ENCODE measurements at regions not wholly inside any gene's neighbourhood (a gene's known extent, or its start where the extent isn't known, plus 50 kb on each side); places are given as distances from the start of the nearest gene placed in this dataset.

- Histone ChIP-seq H3K4me2 (ENCODE audit: low read length) (no peak overlapping the region), H3K27ac (no peak overlapping the region), H3K9me3 (ENCODE audit: control insufficient read depth, low read length) (no peaks in the 10 kb centered on the region), H3K36me3 (ENCODE audit: control insufficient read depth, insufficient read depth, low read length) (no peaks in the 10 kb centered on the region), H2AFZ (no peak overlapping the region), H3K4me3 (ENCODE audit: low read depth, low read length) (no peak overlapping the region), H3K27me3 (ENCODE audit: control insufficient read depth, insufficient read depth, low read length) (no peaks in the 10 kb centered on the region), H3K4me1 (no peaks in the 10 kb centered on the region), H3K9ac (no peak overlapping the region), H3K79me2 (no peaks in the 10 kb centered on the region)
- TF ChIP-seq CTCF (IDR thresholded peaks at IDR 0.05) = no peak
Measured at GRCh38 chr5:145591578-145591977, 243.6 kb downstream of the PRELID2 start.

GRCh38 chr5:145589063-145589462, 246.1 kb downstream of the PRELID2 start:
- Histone ChIP-seq H2AFZ (no peak overlapping the region), H3K79me2 (no peaks in the 10 kb centered on the region), H3K4me1 (no peaks in the 10 kb centered on the region), H3K9ac (no peak overlapping the region), H3K27me3 (ENCODE audit: control insufficient read depth, insufficient read depth, low read length) (no peaks in the 10 kb centered on the region), H3K4me2 (ENCODE audit: low read length) (no peak overlapping the region), H3K27ac (no peak overlapping the region), H3K9me3 (ENCODE audit: control insufficient read depth, low read length) (no peaks in the 10 kb centered on the region), H3K36me3 (ENCODE audit: control insufficient read depth, insufficient read depth, low read length) (no peaks in the 10 kb centered on the region), H3K4me3 (ENCODE audit: low read depth, low read length) (no peak overlapping the region)
- no peak for TF ChIP-seq CTCF (IDR thresholded peaks at IDR 0.05)

GRCh38 chr5:145588558-145588957, 246.6 kb downstream of the PRELID2 start:
- H2AFZ ChIP-seq = no peak overlapping the region
- H3K4me3 ChIP-seq (ENCODE audit: low read depth, low read length) = no peak overlapping the region
- no peak for TF ChIP-seq CTCF (IDR thresholded peaks at IDR 0.05)
- no peak overlapping the region for H3K27ac ChIP-seq
- no peaks in the 10 kb centered on the region for H3K79me2 ChIP-seq
- H3K9me3 ChIP-seq (ENCODE audit: control insufficient read depth, low read length) = no peaks in the 10 kb centered on the region
- H3K27me3 ChIP-seq (ENCODE audit: control insufficient read depth, insufficient read depth, low read length) = no peaks in the 10 kb centered on the region
- no peak overlapping the region for H3K9ac ChIP-seq
- H3K36me3 ChIP-seq (ENCODE audit: control insufficient read depth, insufficient read depth, low read length) = no peaks in the 10 kb centered on the region
- no peak overlapping the region for H3K4me2 ChIP-seq (ENCODE audit: low read length)
- no peaks in the 10 kb centered on the region for H3K4me1 ChIP-seq

- no peaks in the 10 kb centered on the region for H3K79me2 ChIP-seq
- TF ChIP-seq CTCF (IDR thresholded peaks at IDR 0.05) = no peak
- no peak overlapping the region for H3K9ac ChIP-seq
- H3K27me3 ChIP-seq (ENCODE audit: control insufficient read depth, insufficient read depth, low read length) = no peaks in the 10 kb centered on the region
- H3K9me3 ChIP-seq (ENCODE audit: control insufficient read depth, low read length) = no peaks in the 10 kb centered on the region
- no peak overlapping the region for H2AFZ ChIP-seq
- H3K4me2 ChIP-seq (ENCODE audit: low read length) = no peak overlapping the region
- no peak overlapping the region for H3K27ac ChIP-seq
- no peaks in the 10 kb centered on the region for H3K4me1 ChIP-seq
- H3K36me3 ChIP-seq (ENCODE audit: control insufficient read depth, insufficient read depth, low read length) = no peaks in the 10 kb centered on the region
- no peak overlapping the region for H3K4me3 ChIP-seq (ENCODE audit: low read depth, low read length)
Measured at GRCh38 chr5:145588113-145588512, 247.0 kb downstream of the PRELID2 start.

GRCh38 chr5:145587710-145588109, 247.4 kb downstream of the PRELID2 start:
- no peak overlapping the region for H3K4me2 ChIP-seq (ENCODE audit: low read length)
- H3K9ac ChIP-seq = no peak overlapping the region
- TF ChIP-seq CTCF (IDR thresholded peaks at IDR 0.05) = no peak
- no peak overlapping the region for H2AFZ ChIP-seq
- no peak overlapping the region for H3K4me3 ChIP-seq (ENCODE audit: low read depth, low read length)
- no peaks in the 10 kb centered on the region for H3K79me2 ChIP-seq
- no peaks in the 10 kb centered on the region for H3K4me1 ChIP-seq
- H3K9me3 ChIP-seq (ENCODE audit: control insufficient read depth, low read length) = no peaks in the 10 kb centered on the region
- no peak overlapping the region for H3K27ac ChIP-seq
- H3K27me3 ChIP-seq (ENCODE audit: control insufficient read depth, insufficient read depth, low read length) = no peaks in the 10 kb centered on the region
- H3K36me3 ChIP-seq (ENCODE audit: control insufficient read depth, insufficient read depth, low read length) = no peaks in the 10 kb centered on the region

Data from parathyroid adenoma (tissue), 2 donors.